ENCODE measurements at regions not wholly inside any gene's neighbourhood (a gene's known extent, or its start where the extent isn't known, plus 50 kb on each side); places are given as distances from the start of the nearest gene placed in this dataset.

DNA sequence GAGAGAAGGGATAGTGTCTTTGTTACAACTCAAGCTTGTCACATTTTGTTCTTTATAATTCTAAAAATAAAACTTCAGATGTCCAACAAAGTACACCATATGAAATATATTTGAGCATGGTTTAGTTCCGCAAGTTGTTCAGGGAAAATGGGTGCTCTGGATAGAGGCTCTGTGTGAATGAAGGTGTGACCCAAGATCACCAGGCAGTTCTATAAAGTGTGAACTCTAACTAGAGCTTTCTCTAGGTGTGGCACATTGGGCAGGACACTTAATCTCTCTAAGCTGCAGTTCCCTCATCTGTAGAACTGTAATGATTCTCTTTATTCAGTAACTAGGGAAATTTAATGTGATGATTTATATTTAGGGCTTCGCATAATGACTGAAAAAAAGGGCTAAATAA lies 139.3 kb downstream of the BCHE start:
- H3K27me3 Mint-ChIP-seq (ENCODE audit: insufficient read depth): no peaks in the 10 kb centered on the region
- H3K9me3 Mint-ChIP-seq: peaks cover 10% of the 10 kb centered on the region
- Histone ChIP-seq H3K9ac (ENCODE audit: extremely low read depth, low read length, poor library complexity, severe bottlenecking) (no peak overlapping the region), H3K4me3 (ENCODE audit: low read length) (no peak overlapping the region), H3K9me3 (ENCODE audit: control insufficient read depth, low read length) (peaks cover 1% of the 10 kb centered on the region), H3K27me3 (ENCODE audit: control insufficient read depth, insufficient read depth, low read length, poor library complexity, severe bottlenecking) (no peaks in the 10 kb centered on the region), H3K36me3 (ENCODE audit: control insufficient read depth, insufficient read depth, low read length) (no peaks in the 10 kb centered on the region), H3K27ac (ENCODE audit: low read depth, low read length) (no peak overlapping the region), H3K4me1 (ENCODE audit: control insufficient read depth, insufficient read depth, low read length) (no peaks in the 10 kb centered on the region)
- no peak overlapping the region for H3K4me3 Mint-ChIP-seq
- H3K4me1 Mint-ChIP-seq: no peaks in the 10 kb centered on the region
- DNase-seq: no peak
- H3K36me3 Mint-ChIP-seq (ENCODE audit: low read depth): no peaks in the 10 kb centered on the region
- H3K27ac Mint-ChIP-seq: no peak overlapping the region
- WGBS, 2 experiments (ENCODE audit: insufficient coverage in 1 of 2, insufficient read length in 1 of 2): 91% methylated on average over 2 of the region's 2 CpGs; no CpG with 5 or more reads in 1 of the 2 experiments
- TF ChIP-seq CTCF (conservative IDR thresholded peaks at IDR 0.05): no peak

DNA sequence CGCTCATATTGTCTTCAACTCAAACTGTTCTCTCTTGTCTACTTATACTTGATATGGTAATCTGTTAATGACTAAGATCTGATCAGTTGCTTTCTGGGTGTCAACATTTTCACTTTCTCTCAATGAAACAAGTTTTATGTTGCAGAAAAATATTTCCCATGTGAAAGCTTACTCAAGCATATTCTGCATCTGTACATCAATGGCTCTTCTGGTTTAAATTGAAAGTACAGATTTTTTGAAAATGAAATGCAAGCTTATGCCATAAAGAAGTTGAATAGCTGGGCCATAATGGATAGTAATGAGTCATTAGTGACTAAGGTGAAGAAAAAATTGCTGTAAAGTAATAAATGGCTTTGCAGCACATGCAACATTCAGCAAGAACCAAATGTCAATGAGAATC lies 140.7 kb downstream of the BCHE start:
- no peaks in the 10 kb centered on the region for H3K27me3 ChIP-seq (ENCODE audit: control insufficient read depth, insufficient read depth, low read length, poor library complexity, severe bottlenecking)
- no peak overlapping the region for H3K27ac ChIP-seq (ENCODE audit: low read depth, low read length)
- Mint-ChIP-seq H3K36me3 (ENCODE audit: low read depth) (no peaks in the 10 kb centered on the region), H3K27me3 (ENCODE audit: insufficient read depth) (no peaks in the 10 kb centered on the region), H3K27ac (no peak overlapping the region), H3K4me3 (no peak overlapping the region), H3K9me3 (peaks cover 23% of the 10 kb centered on the region), H3K4me1 (no peaks in the 10 kb centered on the region)
- no peaks in the 10 kb centered on the region for H3K4me1 ChIP-seq (ENCODE audit: control insufficient read depth, insufficient read depth, low read length)
- no peak overlapping the region for H3K9ac ChIP-seq (ENCODE audit: extremely low read depth, low read length, poor library complexity, severe bottlenecking)
- no peak for TF ChIP-seq CTCF (conservative IDR thresholded peaks at IDR 0.05)
- H3K36me3 ChIP-seq (ENCODE audit: control insufficient read depth, insufficient read depth, low read length): no peaks in the 10 kb centered on the region
- H3K4me3 ChIP-seq (ENCODE audit: low read length): no peak overlapping the region
- 100% methylated on average over 1 of the region's 1 CpG; no CpG with 5 or more reads in 1 of the 2 experiments for WGBS, 2 experiments (ENCODE audit: insufficient coverage in 1 of 2, insufficient read length in 1 of 2)
- no peak for DNase-seq
- H3K9me3 ChIP-seq (ENCODE audit: control insufficient read depth, low read length): peaks cover 15% of the 10 kb centered on the region

DNA sequence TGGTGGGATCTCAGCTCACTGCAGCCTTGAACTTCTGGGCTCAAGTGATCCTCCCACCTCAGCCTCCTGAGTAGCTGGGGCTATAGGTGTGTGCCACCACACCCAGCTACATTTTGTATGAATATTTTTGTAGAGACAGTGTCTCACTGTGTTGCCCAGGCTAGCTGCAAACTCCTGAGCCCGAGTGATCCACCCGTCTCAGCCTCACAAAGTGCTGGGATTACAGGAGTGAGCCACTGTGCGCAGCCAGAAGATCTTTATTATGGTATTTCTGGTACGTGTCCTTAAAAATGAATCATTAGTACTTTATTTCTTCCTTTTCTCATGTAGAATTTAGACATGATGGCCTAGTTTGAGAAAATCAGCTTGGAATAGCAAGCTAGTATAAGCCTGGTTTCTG lies 153.3 kb downstream of the BCHE start:
- DNase-seq: no peak
- no peaks in the 10 kb centered on the region for H3K36me3 ChIP-seq (ENCODE audit: control insufficient read depth, insufficient read depth, low read length)
- Mint-ChIP-seq H3K4me1 (no peaks in the 10 kb centered on the region), H3K9me3 (no peaks in the 10 kb centered on the region), H3K36me3 (ENCODE audit: low read depth) (no peaks in the 10 kb centered on the region), H3K27ac (no peak overlapping the region), H3K27me3 (ENCODE audit: insufficient read depth) (no peaks in the 10 kb centered on the region), H3K4me3 (no peak overlapping the region)
- no peak overlapping the region for H3K4me3 ChIP-seq (ENCODE audit: low read length)
- H3K4me1 ChIP-seq (ENCODE audit: control insufficient read depth, insufficient read depth, low read length): no peaks in the 10 kb centered on the region
- H3K9me3 ChIP-seq (ENCODE audit: control insufficient read depth, low read length): no peaks in the 10 kb centered on the region
- no peak overlapping the region for H3K9ac ChIP-seq (ENCODE audit: extremely low read depth, low read length, poor library complexity, severe bottlenecking)
- H3K27me3 ChIP-seq (ENCODE audit: control insufficient read depth, insufficient read depth, low read length, poor library complexity, severe bottlenecking): no peaks in the 10 kb centered on the region
- 94% methylated on average over 4 of the region's 4 CpGs; no CpG with 5 or more reads in 1 of the 2 experiments for WGBS, 2 experiments (ENCODE audit: insufficient coverage in 1 of 2, insufficient read length in 1 of 2)
- no peak overlapping the region for H3K27ac ChIP-seq (ENCODE audit: low read depth, low read length)
- no peak for TF ChIP-seq CTCF (conservative IDR thresholded peaks at IDR 0.05)
